ENCODE measurements at regions not wholly inside any gene's neighbourhood (a gene's known extent, or its start where the extent isn't known, plus 50 kb on each side); places are given as distances from the start of the nearest gene placed in this dataset.

DNA sequence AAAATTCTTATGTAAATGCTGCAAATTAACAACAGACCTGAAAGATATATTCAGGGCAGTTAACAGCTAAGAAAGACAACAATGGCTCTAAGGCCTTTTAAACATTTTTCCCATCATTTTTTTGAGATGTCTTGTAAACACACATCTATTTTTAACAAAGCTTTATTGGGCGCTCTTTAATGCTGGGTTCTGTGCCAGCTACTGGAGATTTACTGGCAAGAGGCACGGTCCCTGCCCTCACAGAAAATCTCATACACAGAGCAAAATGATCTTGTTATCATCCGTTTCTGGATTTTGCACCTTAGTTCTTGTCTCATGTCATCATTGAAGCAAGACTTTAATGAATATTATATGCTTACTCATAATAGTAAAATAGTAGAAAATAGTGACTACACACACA, 1022.3 kb upstream of the WWC1 start:
- no peak for TF ChIP-seq EZH2phosphoT487 (IDR thresholded peaks at IDR 0.05; ENCODE audit: borderline replicate concordance, low read depth, low read length)
- TF ChIP-seq, protein P1, sequence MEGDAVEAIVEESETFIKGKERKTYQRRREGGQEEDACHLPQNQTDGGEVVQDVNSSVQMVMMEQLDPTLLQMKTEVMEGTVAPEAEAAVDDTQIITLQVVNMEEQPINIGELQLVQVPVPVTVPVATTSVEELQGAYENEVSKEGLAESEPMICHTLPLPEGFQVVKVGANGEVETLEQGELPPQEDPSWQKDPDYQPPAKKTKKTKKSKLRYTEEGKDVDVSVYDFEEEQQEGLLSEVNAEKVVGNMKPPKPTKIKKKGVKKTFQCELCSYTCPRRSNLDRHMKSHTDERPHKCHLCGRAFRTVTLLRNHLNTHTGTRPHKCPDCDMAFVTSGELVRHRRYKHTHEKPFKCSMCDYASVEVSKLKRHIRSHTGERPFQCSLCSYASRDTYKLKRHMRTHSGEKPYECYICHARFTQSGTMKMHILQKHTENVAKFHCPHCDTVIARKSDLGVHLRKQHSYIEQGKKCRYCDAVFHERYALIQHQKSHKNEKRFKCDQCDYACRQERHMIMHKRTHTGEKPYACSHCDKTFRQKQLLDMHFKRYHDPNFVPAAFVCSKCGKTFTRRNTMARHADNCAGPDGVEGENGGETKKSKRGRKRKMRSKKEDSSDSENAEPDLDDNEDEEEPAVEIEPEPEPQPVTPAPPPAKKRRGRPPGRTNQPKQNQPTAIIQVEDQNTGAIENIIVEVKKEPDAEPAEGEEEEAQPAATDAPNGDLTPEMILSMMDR (conservative IDR thresholded peaks at IDR 0.05; ENCODE audit: low read length), result no peak
